Trophoblast cell (in vitro differentiated cells and primary cell): ENCODE measurements at regions not wholly inside any gene's neighbourhood (a gene's known extent, or its start where the extent isn't known, plus 50 kb on each side); places are given as distances from the start of the nearest gene placed in this dataset.

Experiments used
- DNase-seq, 2 donors: peaks; one replicate each; pipeline ENCODE4 v3.0.0-alpha.2; 2016
- H2AFZ ChIP-seq: 2 replicates; pipeline ENCODE4 v1.6.1; 2013; ENCODE audit warnings: low read length, moderate library complexity, mild to moderate bottlenecking; ENCODE audit not compliant: insufficient read depth, poor library complexity
- H2AK5ac ChIP-seq: 2 replicates; pipeline ENCODE4 v1.6.1; 2013; ENCODE audit warnings: mild to moderate bottlenecking, low read length
- H2BK120ac ChIP-seq: 2 replicates; pipeline ENCODE4 v1.6.1; 2013; ENCODE audit warnings: low read length, mild to moderate bottlenecking, moderate library complexity; ENCODE audit not compliant: insufficient read depth, poor library complexity
- H2BK12ac ChIP-seq: 2 replicates; pipeline ENCODE4 v1.6.1; 2013; ENCODE audit warnings: mild to moderate bottlenecking, low read length, moderate library complexity
- H2BK5ac ChIP-seq: 2 replicates; pipeline ENCODE4 v1.6.1; 2013; ENCODE audit warnings: low read length, low read depth, moderate library complexity, mild to moderate bottlenecking; ENCODE audit not compliant: poor library complexity
- H3K14ac ChIP-seq: 2 replicates; pipeline ENCODE4 v1.6.1; 2013; ENCODE audit warnings: mild to moderate bottlenecking, low read length
- H3K18ac ChIP-seq: 2 replicates; pipeline ENCODE4 v1.6.1; 2013; ENCODE audit warnings: mild to moderate bottlenecking, low read length
- H3K23ac ChIP-seq: 2 replicates; pipeline ENCODE4 v1.6.1; 2013; ENCODE audit warnings: low read length
- H3K27ac ChIP-seq: 2 replicates; pipeline ENCODE4 v1.5.1; 2013; ENCODE audit warnings: low read depth, mild to moderate bottlenecking, inconsistent platforms, low read length, moderate library complexity
- H3K27me3 ChIP-seq: 2 replicates; pipeline ENCODE4 v1.6.1; 2013; ENCODE audit warnings: inconsistent platforms, mild to moderate bottlenecking, low read length, moderate library complexity; ENCODE audit not compliant: insufficient read depth
- H3K36me3 ChIP-seq, 2 experiments: 1 replicate in 1 of 2; 2 replicates in 1 of 2; pipeline ENCODE4 v1.6.1; 2013; ENCODE audit warnings: low read length in 2 of 2, mild to moderate bottlenecking in 2 of 2, moderate library complexity in 1 of 2; ENCODE audit not compliant: insufficient read depth in 2 of 2, control insufficient read depth in 1 of 2
- H3K4ac ChIP-seq: 2 replicates; pipeline ENCODE4 v1.6.1; 2013; ENCODE audit warnings: low read depth, mild to moderate bottlenecking, low read length, moderate library complexity
- H3K4me1 ChIP-seq, 2 experiments: 1 replicate in 1 of 2; 2 replicates in 1 of 2; pipeline ENCODE4 v1.6.1; 2013; ENCODE audit warnings: low read length in 2 of 2, mild to moderate bottlenecking in 2 of 2, moderate library complexity in 1 of 2; ENCODE audit not compliant: insufficient read depth in 2 of 2, control insufficient read depth in 1 of 2
- H3K4me2 ChIP-seq: 2 replicates; pipeline ENCODE4 v1.6.1; 2013; ENCODE audit warnings: inconsistent platforms, mild to moderate bottlenecking, low read length, moderate library complexity
- H3K4me3 ChIP-seq: 2 replicates; pipeline ENCODE4 v1.5.1; 2013; ENCODE audit warnings: mild to moderate bottlenecking, low read depth, low read length, inconsistent platforms
- H3K79me1 ChIP-seq: one replicate; pipeline ENCODE4 v1.6.1; 2013; ENCODE audit warnings: low read length
- H3K79me2 ChIP-seq: 2 replicates; pipeline ENCODE4 v1.6.1; 2013; ENCODE audit warnings: low read length, mild to moderate bottlenecking; ENCODE audit not compliant: control insufficient read depth, insufficient read depth, poor library complexity
- H3K9ac ChIP-seq: 2 replicates; pipeline ENCODE4 v1.6.1; 2013; ENCODE audit warnings: mild to moderate bottlenecking, low read length
- H3K9me3 ChIP-seq: 2 replicates; pipeline ENCODE4 v1.6.1; 2013; ENCODE audit warnings: low read depth, mild to moderate bottlenecking, control low read depth, inconsistent platforms, low read length; ENCODE audit not compliant: insufficient read depth
- H4K12ac ChIP-seq: 2 replicates; pipeline ENCODE4 v1.6.1; 2013; ENCODE audit warnings: low read depth, mild to moderate bottlenecking, low read length, moderate library complexity
- H4K8ac ChIP-seq: 2 replicates; pipeline ENCODE4 v1.6.1; 2013; ENCODE audit warnings: low read depth, mild to moderate bottlenecking, low read length, moderate library complexity
- H4K91ac ChIP-seq: one replicate; pipeline ENCODE4 v1.6.1; 2013; ENCODE audit warnings: low read depth, mild to moderate bottlenecking, low read length, moderate library complexity
- WGBS: extraction: QIAGEN DNeasy Blood & Tissue Kit; methylation state at CpG from one replicate; pipeline ENCODE4 v1.1.7; 2013; ENCODE audit warnings: missing lambda C conversion rate; ENCODE audit not compliant: insufficient read length, insufficient coverage; ENCODE audit errors: extremely low coverage; 5-methylcytosine and 5-hydroxymethylcytosine counted together

DNA sequence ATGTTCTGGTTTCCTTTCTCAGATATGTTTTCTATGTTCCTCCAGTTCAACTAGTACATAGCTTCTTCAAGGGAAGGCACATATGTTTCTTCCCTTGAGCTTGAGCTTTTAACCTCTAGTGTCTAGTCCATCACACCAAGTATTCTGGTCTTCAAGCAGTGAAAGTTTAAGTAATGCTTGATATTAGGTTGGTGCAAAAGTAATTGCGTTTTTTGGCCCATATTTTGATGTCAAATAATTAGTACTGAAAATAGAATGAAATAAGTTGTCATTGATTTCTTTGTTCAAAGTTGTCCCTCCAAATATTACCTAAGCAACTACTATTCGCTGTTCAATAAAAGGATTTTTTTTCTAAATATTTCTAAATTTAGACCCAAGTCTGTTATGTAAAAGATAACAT, 146.7 kb upstream of the TSC22D2 start:
- no CpG with 5 or more reads among the region's 2 CpGs for WGBS
- no peak overlapping the region for H4K12ac ChIP-seq
- no peak overlapping the region for H3K27ac ChIP-seq
- H3K79me1 ChIP-seq = no peaks in the 10 kb centered on the region
- H3K27me3 ChIP-seq = no peaks in the 10 kb centered on the region
- H3K4me3 ChIP-seq = no peak overlapping the region
- no peak overlapping the region for H3K23ac ChIP-seq
- H3K79me2 ChIP-seq = no peaks in the 10 kb centered on the region
- no peak overlapping the region for H2AFZ ChIP-seq
- no peak overlapping the region for H2BK12ac ChIP-seq
- H3K4me1 ChIP-seq = no peaks in the 10 kb centered on the region
- no peak overlapping the region for H3K4ac ChIP-seq
- H2AK5ac ChIP-seq = no peak overlapping the region
- DNase-seq = no peak
- no peak overlapping the region for H2BK5ac ChIP-seq
- no peak overlapping the region for H3K18ac ChIP-seq
- H4K8ac ChIP-seq = no peak overlapping the region
- no peaks in the 10 kb centered on the region for H3K9me3 ChIP-seq
- H3K4me2 ChIP-seq = no peak overlapping the region
- no peaks in the 10 kb centered on the region for H3K36me3 ChIP-seq
- H3K14ac ChIP-seq = no peak overlapping the region
- no peak overlapping the region for H2BK120ac ChIP-seq
- no peak overlapping the region for H4K91ac ChIP-seq
- H3K9ac ChIP-seq = no peak overlapping the region

DNA sequence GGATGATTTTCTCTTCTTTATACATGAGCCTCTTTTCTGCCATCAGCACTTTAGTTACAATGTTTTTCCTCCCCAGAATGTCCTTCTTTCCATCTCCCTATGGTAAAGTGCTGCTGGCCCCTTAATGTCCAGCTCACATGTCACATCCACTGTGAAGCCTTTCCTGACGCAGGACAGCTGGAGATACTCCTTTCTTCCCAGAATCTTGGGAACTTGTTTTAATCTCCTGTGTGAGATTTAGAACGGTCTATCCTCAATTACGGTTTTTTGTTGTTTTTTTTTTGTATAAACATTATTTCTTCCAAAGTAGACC, 147.7 kb upstream of the TSC22D2 start:
- Histone ChIP-seq H3K23ac (no peak overlapping the region), H3K4me3 (no peak overlapping the region), H3K9ac (no peak overlapping the region), H3K79me1 (no peaks in the 10 kb centered on the region), H3K4me2 (no peak overlapping the region), H2BK12ac (no peak overlapping the region), H2AK5ac (no peak overlapping the region), H3K14ac (no peak overlapping the region), H3K4ac (no peak overlapping the region), H3K9me3 (no peaks in the 10 kb centered on the region), H3K79me2 (no peaks in the 10 kb centered on the region), H3K36me3 (no peaks in the 10 kb centered on the region), H2BK120ac (no peak overlapping the region), H4K12ac (no peak overlapping the region), H2AFZ (no peak overlapping the region), H3K27ac (no peak overlapping the region), H3K18ac (no peak overlapping the region), H4K8ac (no peak overlapping the region), H2BK5ac (no peak overlapping the region), H4K91ac (no peak overlapping the region), H3K27me3 (no peaks in the 10 kb centered on the region), H3K4me1 (no peaks in the 10 kb centered on the region)
- WGBS = no CpG with 5 or more reads among the region's 3 CpGs
- DNase-seq = no peak

DNA sequence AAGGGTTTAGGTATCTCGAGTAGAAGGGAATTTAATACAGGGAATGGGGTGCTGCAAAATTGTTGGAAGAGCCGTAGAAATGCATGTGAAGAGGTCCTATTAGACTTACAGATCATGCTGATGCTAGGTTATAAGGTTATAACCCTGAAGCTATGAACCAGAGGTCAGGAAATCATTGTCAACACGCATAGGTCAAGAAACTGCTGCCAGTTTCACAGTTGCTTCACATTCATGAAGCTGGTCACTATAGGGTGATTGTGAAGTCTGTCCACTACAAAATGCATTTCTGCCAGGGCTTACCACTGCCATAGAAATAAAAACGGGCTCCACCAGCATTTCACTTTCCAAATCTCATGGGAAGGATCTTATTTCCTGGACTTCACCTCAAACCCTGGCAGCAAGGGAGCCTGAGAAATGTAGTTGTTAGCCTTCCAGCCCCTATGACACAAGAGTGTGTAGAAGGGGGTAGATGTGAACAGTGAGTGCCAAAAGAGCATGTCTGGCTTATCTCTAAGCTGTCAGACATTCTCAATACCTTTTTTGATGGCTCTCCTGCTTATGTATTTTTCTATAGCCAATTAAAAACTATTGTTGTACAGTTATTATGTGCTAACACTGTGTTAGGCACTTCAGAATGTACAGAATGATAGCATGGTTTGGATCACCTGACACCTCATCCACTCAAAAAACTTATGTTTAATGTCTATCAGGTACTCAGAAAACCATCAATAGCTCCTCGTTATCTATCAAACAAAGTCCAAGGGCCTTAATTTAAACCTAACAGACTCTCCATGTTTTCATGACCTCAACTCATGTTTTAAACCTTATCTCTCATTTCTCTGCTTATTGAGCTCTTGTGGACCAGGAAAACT, 148.3 kb upstream of the TSC22D2 start:
- H3K4ac ChIP-seq = no peak overlapping the region
- H2BK5ac ChIP-seq = no peak overlapping the region
- no peak overlapping the region for H3K23ac ChIP-seq
- no peak overlapping the region for H3K18ac ChIP-seq
- H3K4me3 ChIP-seq = no peak overlapping the region
- no peaks in the 10 kb centered on the region for H3K79me1 ChIP-seq
- no peaks in the 10 kb centered on the region for H3K4me1 ChIP-seq
- H2AK5ac ChIP-seq = no peak overlapping the region
- H3K9me3 ChIP-seq = no peaks in the 10 kb centered on the region
- no peak overlapping the region for H3K4me2 ChIP-seq
- H4K8ac ChIP-seq = no peak overlapping the region
- no CpG with 5 or more reads among the region's 5 CpGs for WGBS
- H3K27ac ChIP-seq = no peak overlapping the region
- no peak overlapping the region for H2AFZ ChIP-seq
- H3K9ac ChIP-seq = no peak overlapping the region
- no peak overlapping the region for H3K14ac ChIP-seq
- H4K12ac ChIP-seq = no peak overlapping the region
- DNase-seq = no peak
- H3K27me3 ChIP-seq = no peaks in the 10 kb centered on the region
- H3K36me3 ChIP-seq = no peaks in the 10 kb centered on the region
- no peak overlapping the region for H4K91ac ChIP-seq
- H3K79me2 ChIP-seq = no peaks in the 10 kb centered on the region
- H2BK120ac ChIP-seq = no peak overlapping the region
- H2BK12ac ChIP-seq = no peak overlapping the region

DNA sequence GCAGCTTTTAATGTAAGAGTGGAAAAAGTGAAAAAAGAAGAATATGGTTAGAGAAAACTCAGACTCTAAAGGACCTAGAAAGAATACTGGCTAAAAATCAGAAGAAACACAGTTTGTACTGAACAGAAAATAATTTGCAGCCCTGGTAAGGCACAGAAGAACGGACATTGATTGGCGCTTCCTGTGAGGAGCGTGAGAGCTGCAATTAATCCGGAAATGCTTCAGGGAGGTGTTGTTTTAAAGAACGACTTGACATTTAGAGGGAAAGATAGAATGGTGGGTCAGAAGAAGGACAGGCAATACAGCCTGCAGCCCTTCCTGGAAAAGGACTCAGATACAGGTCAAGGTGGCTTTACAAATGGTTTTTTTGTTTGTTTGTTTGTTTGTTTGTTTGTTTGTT, 151.3 kb upstream of the TSC22D2 start:
- Histone ChIP-seq H3K9ac (no peak overlapping the region), H3K27ac (no peak overlapping the region), H3K4me2 (no peak overlapping the region), H2BK5ac (no peak overlapping the region), H4K91ac (no peak overlapping the region), H3K9me3 (no peaks in the 10 kb centered on the region), H3K4me3 (no peak overlapping the region), H4K12ac (no peak overlapping the region), H3K4ac (no peak overlapping the region), H3K18ac (no peak overlapping the region), H3K23ac (no peak overlapping the region), H4K8ac (no peak overlapping the region), H2AFZ (no peak overlapping the region), H2AK5ac (no peak overlapping the region), H2BK12ac (no peak overlapping the region), H3K27me3 (no peaks in the 10 kb centered on the region), H3K79me1 (no peaks in the 10 kb centered on the region), H3K36me3 (no peaks in the 10 kb centered on the region), H3K4me1 (peaks cover 0 to 4% of the 10 kb centered on the region in 2 experiments), H3K79me2 (no peaks in the 10 kb centered on the region), H2BK120ac (no peak overlapping the region), H3K14ac (no peak overlapping the region)
- no CpG with 5 or more reads among the region's 5 CpGs for WGBS
- DNase-seq = no peak
